PC-9 (cell line): ENCODE measurements at regions not wholly inside any gene's neighbourhood (a gene's known extent, or its start where the extent isn't known, plus 50 kb on each side); places are given as distances from the start of the nearest gene placed in this dataset.

ENCODE experiments used
- BruUV-seq: library from RNA; stranded (reverse); fragments of 400-500 nt; replicated peaks from 2 replicates; lab custom pipeline; 2021; lab: Mats Ljungman, UMichigan
- CTCF ChIA-PET: fragments of 300-600 bp; sonication (Branson Sonifier 250); formaldehyde crosslinking; loops from one replicate; lab custom pipeline; 2022; ENCODE audit warnings: antibody characterized with exemption; lab: Charles Lee
- POLR2A ChIA-PET: fragments of 300-600 bp; sonication (Branson Sonifier 250); formaldehyde crosslinking; loops from one replicate; lab custom pipeline; 2022; ENCODE audit warnings: antibody characterized with exemption; ENCODE audit not compliant: unreplicated experiment; lab: Charles Lee
- DNase-seq, 2 experiments: peaks; one replicate each; pipeline versions ENCODE4 v3.0.0 to v3.0.0-alpha.2; 2015 to 2022; ENCODE audit warnings: mixed read lengths in 1 of 2
- H2AFZ ChIP-seq: fragments of 200-600 bp; sonication (generic); 2 replicates; pipeline ENCODE4 v1.8.1; 2017; ENCODE audit warnings: antibody characterized with exemption
- H3F3A ChIP-seq: fragments of 200-600 bp; sonication (generic); 2 replicates; pipeline ENCODE4 v1.8.1; 2017; ENCODE audit warnings: antibody characterized with exemption, mild to moderate bottlenecking, low read depth; ENCODE audit not compliant: insufficient read depth
- H3K27ac ChIP-seq: fragments of 200-600 bp; sonication (generic); 2 replicates; pipeline ENCODE4 v1.6.1; 2016; ENCODE audit warnings: mixed run types
- H3K27me3 ChIP-seq: fragments of 200-600 bp; sonication (generic); 2 replicates; pipeline ENCODE4 v1.6.1; 2016; ENCODE audit warnings: low read depth, mixed run types; ENCODE audit not compliant: insufficient read depth
- H3K36me3 ChIP-seq: fragments of 200-600 bp; sonication (generic); 2 replicates; pipeline ENCODE4 v1.6.1; 2016; ENCODE audit warnings: low read depth, mixed run types
- H3K4me1 ChIP-seq: fragments of 200-600 bp; sonication (generic); replicated peaks from 2 replicates; pipeline ENCODE4 v1.6.1; 2016; ENCODE audit warnings: mixed run types; ENCODE audit not compliant: insufficient read depth
- H3K4me2 ChIP-seq: fragments of 200-600 bp; sonication (generic); 2 replicates; pipeline ENCODE4 v1.6.1; 2017; ENCODE audit warnings: mixed run types
- H3K4me3 ChIP-seq: fragments of 200-600 bp; sonication (generic); 2 replicates; pipeline ENCODE4 v1.6.1; 2016; ENCODE audit warnings: mixed run types
- H3K79me2 ChIP-seq: fragments of 200-600 bp; sonication (generic); 2 replicates; pipeline ENCODE4 v1.6.1; 2017; ENCODE audit warnings: low read depth, mixed run types
- H3K9me2 ChIP-seq: fragments of 200-600 bp; sonication (generic); 2 replicates; pipeline ENCODE4 v1.8.1; 2017; ENCODE audit warnings: mild to moderate bottlenecking; ENCODE audit not compliant: insufficient read depth
- H3K9me3 ChIP-seq: fragments of 200-600 bp; sonication (generic); 2 replicates; pipeline ENCODE4 v1.8.1; 2016; ENCODE audit warnings: low read depth; ENCODE audit not compliant: insufficient read depth
- H4K20me1 ChIP-seq: fragments of 200-600 bp; sonication (generic); 2 replicates; pipeline ENCODE4 v1.8.1; 2017; ENCODE audit not compliant: insufficient read depth
- CTCF ChIP-seq: fragments of 200-600 bp; sonication (generic); conservative IDR thresholded peaks from 2 replicates; pipeline ENCODE4 v1.6.1; 2017; ENCODE audit warnings: mixed run types, antibody characterized with exemption, mild to moderate bottlenecking, moderate library complexity
- EZH2 ChIP-seq: fragments of 200-600 bp; sonication (generic); IDR thresholded peaks from 2 replicates; pipeline ENCODE4 v1.8.0; 2017; ENCODE audit warnings: antibody characterized with exemption, low read depth
- intact Hi-C: fragments of 100-400 bp; cut with micrococcal nuclease; formaldehyde crosslinking; loops from one replicate; pipeline ENCODE4 v1.10.0; 2022; ENCODE audit not compliant: unreplicated experiment

- no TSS peak for BruUV-seq
- POLR2A ChIA-PET = no interaction called here
Observed at GRCh38 chr10:33709008-33709753, 374.7 kb upstream of the NRP1 start.

GRCh38 chr10:33708561-33708960 is 374.1 kb upstream of the NRP1 start:
- no peaks in the 10 kb centered on the region for H3K36me3 ChIP-seq
- H4K20me1 ChIP-seq = no peaks in the 10 kb centered on the region
- no peaks in the 10 kb centered on the region for H3F3A ChIP-seq
- no peak overlapping the region for H3K4me3 ChIP-seq
- no peaks in the 10 kb centered on the region for H3K9me2 ChIP-seq
- no TSS peak for BruUV-seq
- TF ChIP-seq CTCF = no peak
- TF ChIP-seq EZH2 = no peak
- H3K4me1 ChIP-seq = no peaks in the 10 kb centered on the region
- no peak overlapping the region for H3K4me2 ChIP-seq
- POLR2A ChIA-PET = no interaction called here
- no peak for DNase-seq
- CTCF ChIA-PET = interaction anchor here (0.6 kb wide), 1 partner anchor 527 kb away, joined by 3 read pairs; no protein-coding TSS in a partner anchor
- H3K27me3 ChIP-seq = no peaks in the 10 kb centered on the region
- no peak overlapping the region for H2AFZ ChIP-seq
- H3K9me3 ChIP-seq = no peaks in the 10 kb centered on the region
- H3K27ac ChIP-seq = no peak overlapping the region
- intact Hi-C loops = no loop called here
- H3K79me2 ChIP-seq = no peaks in the 10 kb centered on the region

More at GRCh38 chr10:33709008-33709753, 374.7 kb upstream of the NRP1 start:
- Histone ChIP-seq H3K27ac (no peak overlapping the region), H3K36me3 (no peaks in the 10 kb centered on the region), H2AFZ (no peak overlapping the region), H3K27me3 (no peaks in the 10 kb centered on the region), H4K20me1 (no peaks in the 10 kb centered on the region), H3K9me3 (no peaks in the 10 kb centered on the region), H3K9me2 (no peaks in the 10 kb centered on the region), H3K4me3 (no peak overlapping the region), H3F3A (no peaks in the 10 kb centered on the region), H3K79me2 (no peaks in the 10 kb centered on the region), H3K4me1 (no peaks in the 10 kb centered on the region), H3K4me2 (no peak overlapping the region)
- TF ChIP-seq CTCF = no peak
- TF ChIP-seq EZH2 = no peak
- intact Hi-C loops = no loop called here
- CTCF ChIA-PET = no interaction called here
- DNase-seq = no peak

- H3K9me3 ChIP-seq = no peaks in the 10 kb centered on the region
- BruUV-seq = no TSS peak
- no peak overlapping the region for H2AFZ ChIP-seq
- no peaks in the 10 kb centered on the region for H3K4me1 ChIP-seq
- no peaks in the 10 kb centered on the region for H3K27me3 ChIP-seq
- POLR2A ChIA-PET = no interaction called here
- no peaks in the 10 kb centered on the region for H4K20me1 ChIP-seq
- intact Hi-C loops = no loop called here
- H3K4me3 ChIP-seq = no peak overlapping the region
- CTCF ChIA-PET = no interaction called here
- no peak overlapping the region for H3K4me2 ChIP-seq
- TF ChIP-seq CTCF (no peak), EZH2 (no peak)
- no peaks in the 10 kb centered on the region for H3F3A ChIP-seq
- no peaks in the 10 kb centered on the region for H3K36me3 ChIP-seq
- no peaks in the 10 kb centered on the region for H3K79me2 ChIP-seq
- H3K9me2 ChIP-seq = no peaks in the 10 kb centered on the region
- DNase-seq = no peak
- no peak overlapping the region for H3K27ac ChIP-seq
Observed at GRCh38 chr10:33706746-33707145, 372.3 kb upstream of the NRP1 start.
